PC-3 (cell line): ENCODE measurements at regions not wholly inside any gene's neighbourhood (a gene's known extent, or its start where the extent isn't known, plus 50 kb on each side); places are given as distances from the start of the nearest gene placed in this dataset.

Experiments used
- CTCF ChIP-seq: fragments of 300-600 bp; sonication (generic); conservative IDR thresholded peaks from 2 replicates; pipeline ENCODE4 v1.5.1; 2017; ENCODE audit warnings: antibody characterized with exemption, low read depth, mild to moderate bottlenecking, low read length
- EZH2 ChIP-seq: fragments of 300-600 bp; sonication (generic); IDR thresholded peaks from one replicate; pipeline ENCODE4 v1.6.1; 2017; ENCODE audit warnings: antibody characterized with exemption, mild to moderate bottlenecking, low read length; ENCODE audit not compliant: unreplicated experiment

- TF ChIP-seq CTCF (no peak), EZH2 (no peak)
Measured at GRCh38 chr5:56663523-56663922, 151.8 kb upstream of the MAP3K1 start.
